Cardiac muscle cell (in vitro differentiated cells and primary cell): ENCODE measurements at regions not wholly inside any gene's neighbourhood (a gene's known extent, or its start where the extent isn't known, plus 50 kb on each side); places are given as distances from the start of the nearest gene placed in this dataset.

ENCODE experiments used
- DNase-seq, 2 donors: peaks; one replicate each; pipeline versions ENCODE4 v3.0.0 to v3.0.0-alpha.2; 2010 to 2017; ENCODE audit warnings: low read depth in 1 of 2, low spot score in 1 of 2
- H3K27ac ChIP-seq: fragments of 200-600 bp; sonication (generic); 2 replicates; pipeline ENCODE4 v1.5.1; 2016
- H3K27me3 ChIP-seq: fragments of 200-600 bp; sonication (generic); 2 replicates; pipeline ENCODE4 v1.6.0; 2016; ENCODE audit warnings: control low read depth
- H3K36me3 ChIP-seq: fragments of 200-600 bp; sonication (generic); 2 replicates; pipeline ENCODE4 v1.5.1; 2016; ENCODE audit warnings: control low read depth
- H3K4me1 ChIP-seq: fragments of 200-600 bp; sonication (generic); 2 replicates; pipeline ENCODE4 v1.8.1; 2017; ENCODE audit warnings: low read depth, mild to moderate bottlenecking, mixed run types
- H3K4me3 ChIP-seq: fragments of 200-600 bp; sonication (generic); 2 replicates; pipeline ENCODE4 v1.5.1; 2016; ENCODE audit warnings: mild to moderate bottlenecking
- H3K9me3 ChIP-seq: fragments of 200-600 bp; sonication (generic); 2 replicates; pipeline ENCODE4 v1.5.1; 2017; ENCODE audit warnings: low read depth, mild to moderate bottlenecking, control low read depth
- TF ChIP-seq, protein P1 (sequence below): IDR thresholded peaks from 2 replicates; pipeline ENCODE4 v1.5.1; 2012; ENCODE audit warnings: low read depth, mild to moderate bottlenecking, low read length

GRCh38 chr1:166484871-166485270, 318.1 kb upstream of the FAM78B start:
- no peaks in the 10 kb centered on the region for H3K9me3 ChIP-seq

GRCh38 chr1:166485620-166486019, 318.8 kb upstream of the FAM78B start:
- Histone ChIP-seq H3K4me3 (no peak overlapping the region), H3K36me3 (no peaks in the 10 kb centered on the region), H3K9me3 (no peaks in the 10 kb centered on the region), H3K27ac (no peak overlapping the region), H3K27me3 (no peaks in the 10 kb centered on the region), H3K4me1 (no peaks in the 10 kb centered on the region)
- no peak for DNase-seq
- TF ChIP-seq, protein P1, sequence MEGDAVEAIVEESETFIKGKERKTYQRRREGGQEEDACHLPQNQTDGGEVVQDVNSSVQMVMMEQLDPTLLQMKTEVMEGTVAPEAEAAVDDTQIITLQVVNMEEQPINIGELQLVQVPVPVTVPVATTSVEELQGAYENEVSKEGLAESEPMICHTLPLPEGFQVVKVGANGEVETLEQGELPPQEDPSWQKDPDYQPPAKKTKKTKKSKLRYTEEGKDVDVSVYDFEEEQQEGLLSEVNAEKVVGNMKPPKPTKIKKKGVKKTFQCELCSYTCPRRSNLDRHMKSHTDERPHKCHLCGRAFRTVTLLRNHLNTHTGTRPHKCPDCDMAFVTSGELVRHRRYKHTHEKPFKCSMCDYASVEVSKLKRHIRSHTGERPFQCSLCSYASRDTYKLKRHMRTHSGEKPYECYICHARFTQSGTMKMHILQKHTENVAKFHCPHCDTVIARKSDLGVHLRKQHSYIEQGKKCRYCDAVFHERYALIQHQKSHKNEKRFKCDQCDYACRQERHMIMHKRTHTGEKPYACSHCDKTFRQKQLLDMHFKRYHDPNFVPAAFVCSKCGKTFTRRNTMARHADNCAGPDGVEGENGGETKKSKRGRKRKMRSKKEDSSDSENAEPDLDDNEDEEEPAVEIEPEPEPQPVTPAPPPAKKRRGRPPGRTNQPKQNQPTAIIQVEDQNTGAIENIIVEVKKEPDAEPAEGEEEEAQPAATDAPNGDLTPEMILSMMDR, result no peak

More at GRCh38 chr1:166484871-166485270, 318.1 kb upstream of the FAM78B start:
- Histone ChIP-seq H3K4me3 (no peak overlapping the region), H3K4me1 (no peaks in the 10 kb centered on the region), H3K27ac (no peak overlapping the region), H3K36me3 (no peaks in the 10 kb centered on the region), H3K27me3 (no peaks in the 10 kb centered on the region)
- TF ChIP-seq, protein P1, result no peak
- DNase-seq, result no peak

- no peaks in the 10 kb centered on the region for H3K4me1 ChIP-seq
- H3K27ac ChIP-seq, result no peak overlapping the region
- no peaks in the 10 kb centered on the region for H3K27me3 ChIP-seq
- no peak overlapping the region for H3K4me3 ChIP-seq
- H3K9me3 ChIP-seq, result no peaks in the 10 kb centered on the region
- TF ChIP-seq, protein P1, result no peak
- H3K36me3 ChIP-seq, result no peaks in the 10 kb centered on the region
- DNase-seq, result no peak
Observed at GRCh38 chr1:166488327-166488726, 321.5 kb upstream of the FAM78B start.

DNA sequence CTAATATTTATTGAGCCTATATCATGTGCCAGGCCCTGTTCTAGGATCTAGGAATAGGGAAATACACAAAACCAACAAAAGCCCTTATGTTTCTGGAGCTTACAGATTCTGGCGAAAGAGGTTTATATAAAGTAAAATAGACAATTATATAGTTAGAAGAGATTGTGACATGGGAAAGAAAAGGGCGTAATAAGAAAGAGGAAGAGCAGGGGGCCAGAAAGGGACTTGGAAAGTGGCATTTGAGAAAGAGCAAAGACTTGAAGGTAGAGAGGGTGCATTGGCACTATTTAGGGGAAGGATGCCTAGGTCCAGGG, 322.5 kb upstream of the FAM78B start:
- no peaks in the 10 kb centered on the region for H3K36me3 ChIP-seq
- H3K9me3 ChIP-seq, result no peaks in the 10 kb centered on the region
- TF ChIP-seq, protein P1, result no peak
- no peak overlapping the region for H3K4me3 ChIP-seq
- no peaks in the 10 kb centered on the region for H3K4me1 ChIP-seq
- H3K27me3 ChIP-seq, result no peaks in the 10 kb centered on the region
- no peak overlapping the region for H3K27ac ChIP-seq
- DNase-seq, result no peak

DNA sequence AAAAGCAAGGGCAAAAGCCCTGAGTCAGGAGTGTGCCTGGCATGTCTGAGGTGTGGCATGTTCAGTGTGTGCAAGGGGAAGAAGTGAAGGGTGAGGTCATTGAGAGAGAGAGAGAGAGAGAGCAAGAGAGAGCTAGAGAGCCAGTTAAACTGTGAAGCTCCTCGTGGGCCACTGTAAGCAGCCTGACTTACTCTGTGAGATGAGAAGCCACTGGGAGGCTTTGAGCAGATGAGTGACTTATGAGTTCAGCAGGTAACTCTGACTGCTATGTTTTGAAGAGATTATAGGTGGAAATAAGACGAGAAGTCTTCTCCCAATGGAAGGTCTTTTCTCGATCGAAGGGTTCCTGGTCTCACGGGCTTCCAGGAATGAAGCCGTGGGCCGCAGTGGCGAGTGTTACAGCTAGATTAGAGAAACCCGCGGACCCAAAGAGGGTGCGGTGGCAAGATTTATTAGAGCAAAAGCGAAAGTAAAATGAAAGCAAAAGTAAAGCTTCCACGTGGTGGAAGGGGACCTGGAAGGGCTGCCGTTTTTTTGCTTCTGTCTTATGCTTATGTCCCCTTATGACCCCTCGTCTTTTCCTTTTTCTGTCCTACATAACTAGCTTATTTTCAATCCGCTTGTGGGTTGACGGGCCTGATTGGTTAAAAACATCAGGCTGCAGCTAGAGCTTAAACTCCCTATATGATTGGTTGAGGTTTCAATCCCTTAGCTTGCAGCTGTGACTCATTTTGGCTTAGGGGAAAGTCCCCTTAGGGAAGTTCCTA, 323.1 kb upstream of the FAM78B start:
- TF ChIP-seq, protein P1, result no peak
- no peak overlapping the region for H3K4me3 ChIP-seq
- DNase-seq, result no peak
- no peaks in the 10 kb centered on the region for H3K9me3 ChIP-seq
- H3K27ac ChIP-seq, result no peak overlapping the region
- no peaks in the 10 kb centered on the region for H3K27me3 ChIP-seq
- no peaks in the 10 kb centered on the region for H3K36me3 ChIP-seq
- no peaks in the 10 kb centered on the region for H3K4me1 ChIP-seq
